ENCODE measurements at regions not wholly inside any gene's neighbourhood (a gene's known extent, or its start where the extent isn't known, plus 50 kb on each side); places are given as distances from the start of the nearest gene placed in this dataset.

GRCh38 chr1:4128616-4129015 is 228.5 kb upstream of the C1orf174 start:
- Histone ChIP-seq H3K27ac (no peak overlapping the region), H3K27me3 (peaks cover 0 to 11% (median 0%) of the 10 kb centered on the region in 9 donors), H3K4me1 (no peaks in the 10 kb centered on the region), H3K4me3 (no peak overlapping the region), H3K9me3 (no peaks in the 10 kb centered on the region), H3K36me3 (no peaks in the 10 kb centered on the region)
- intact Hi-C loops (cut with DNase I): no loop called here
- 85 to 93% (median 91%) methylated on average over 13 to 20 of the region's 20 CpGs for WGBS, 4 donors
- DNase-seq (no peak), ATAC-seq (peak in 1 of 4 donors; percentile 33)
- TF ChIP-seq POLR2A (IDR thresholded peaks at IDR 0.05) (no peak), CTCF (IDR thresholded peaks at IDR 0.05) (no peak)

- Histone ChIP-seq H3K4me3 (no peak overlapping the region), H3K36me3 (no peaks in the 10 kb centered on the region), H3K4me1 (no peaks in the 10 kb centered on the region), H3K27me3 (peaks cover 0 to 14% (median 0%) of the 10 kb centered on the region in 9 donors), H3K9me3 (no peaks in the 10 kb centered on the region), H3K27ac (no peak overlapping the region)
- intact Hi-C loops (cut with DNase I): no loop called here
- no peak for ATAC-seq
- DNase-seq: no peak
- TF ChIP-seq POLR2A (IDR thresholded peaks at IDR 0.05) (no peak), CTCF (IDR thresholded peaks at IDR 0.05) (no peak)
- 76 to 86% (median 79%) methylated on average over 6 to 11 of the region's 11 CpGs for WGBS, 4 donors
Observed at GRCh38 chr1:4129693-4130092, 229.6 kb upstream of the C1orf174 start.

- TF ChIP-seq POLR2A (IDR thresholded peaks at IDR 0.05): no peak
- ATAC-seq (no peak), DNase-seq (no peak)
- intact Hi-C loops (cut with DNase I): no loop called here
- Histone ChIP-seq H3K27ac (no peak overlapping the region), H3K36me3 (no peaks in the 10 kb centered on the region), H3K4me1 (no peaks in the 10 kb centered on the region), H3K9me3 (no peaks in the 10 kb centered on the region), H3K4me3 (no peak overlapping the region), H3K27me3 (peaks cover 0 to 14% (median 0%) of the 10 kb centered on the region in 9 donors)
- WGBS, 4 donors: 60 to 79% (median 71%) methylated on average over 6 of the region's 6 CpGs
Observed at GRCh38 chr1:4130096-4130495, 230.0 kb upstream of the C1orf174 start.

GRCh38 chr1:4131734-4132133 is 231.7 kb upstream of the C1orf174 start:
- intact Hi-C loops (cut with DNase I): no loop called here
- DNase-seq (no peak), ATAC-seq (no peak)
- 59 to 68% (median 64%) methylated on average over 5 of the region's 5 CpGs for WGBS, 4 donors
- Histone ChIP-seq H3K27me3 (peaks cover 0 to 14% (median 0%) of the 10 kb centered on the region in 9 donors), H3K4me1 (no peaks in the 10 kb centered on the region), H3K9me3 (no peaks in the 10 kb centered on the region), H3K27ac (no peak overlapping the region), H3K36me3 (no peaks in the 10 kb centered on the region), H3K4me3 (no peak overlapping the region)
- no peak for TF ChIP-seq CTCF (IDR thresholded peaks at IDR 0.05)
- TF ChIP-seq POLR2A (IDR thresholded peaks at IDR 0.05): no peak
